WTC11 (cell line): ENCODE measurements at regions not wholly inside any gene's neighbourhood (a gene's known extent, or its start where the extent isn't known, plus 50 kb on each side); places are given as distances from the start of the nearest gene placed in this dataset.

Source experiments
- ATF2 ChIP-seq: sonication (generic); formaldehyde crosslinking; IDR thresholded peaks from 2 replicates; pipeline ENCODE4 v1.8.1; 2022; ENCODE audit warnings: low read depth, missing genetic modification reagents, borderline replicate concordance
- CTCF ChIP-seq: fragments of 200-600 bp; IDR thresholded peaks from 2 replicates; pipeline ENCODE4 v1.8.0; 2022; ENCODE audit warnings: antibody characterized with exemption
- E2F5 ChIP-seq: sonication (generic); formaldehyde crosslinking; IDR thresholded peaks from 2 replicates; pipeline ENCODE4 v1.8.1; 2022; ENCODE audit warnings: mild to moderate bottlenecking, moderate library complexity, missing genetic modification reagents
- HMGA2 ChIP-seq: fragments of 250-450 bp; sonication (Bioruptor Pico); IDR thresholded peaks from 2 replicates; pipeline ENCODE4 v1.4.0; 2021; ENCODE audit warnings: mild to moderate bottlenecking, moderate library complexity
- IRF1 ChIP-seq: sonication (generic); formaldehyde crosslinking; IDR thresholded peaks from 2 replicates; pipeline ENCODE4 v1.8.0; 2023; ENCODE audit warnings: missing genetic modification reagents
- JUN ChIP-seq: sonication (generic); formaldehyde crosslinking; IDR thresholded peaks from 2 replicates; pipeline ENCODE4 v1.8.0; 2023; ENCODE audit warnings: mild to moderate bottlenecking, missing genetic modification reagents
- MAX ChIP-seq: sonication (generic); formaldehyde crosslinking; IDR thresholded peaks from 2 replicates; pipeline ENCODE4 v1.8.0; 2022; ENCODE audit warnings: mild to moderate bottlenecking, missing genetic modification reagents

GRCh38 chrX:39519030-39519488 lies 578.7 kb downstream of the BCOR start:
- TF ChIP-seq CTCF (no peak), ATF2 (CRISPR knock-in tag) (no peak), IRF1 (CRISPR knock-in tag) (no peak), MAX (CRISPR knock-in tag) (no peak), HMGA2 (no peak), JUN (CRISPR knock-in tag) (no peak), E2F5 (CRISPR knock-in tag) (no peak)
